ENCODE measurements at regions not wholly inside any gene's neighbourhood (a gene's known extent, or its start where the extent isn't known, plus 50 kb on each side); places are given as distances from the start of the nearest gene placed in this dataset.

DNA sequence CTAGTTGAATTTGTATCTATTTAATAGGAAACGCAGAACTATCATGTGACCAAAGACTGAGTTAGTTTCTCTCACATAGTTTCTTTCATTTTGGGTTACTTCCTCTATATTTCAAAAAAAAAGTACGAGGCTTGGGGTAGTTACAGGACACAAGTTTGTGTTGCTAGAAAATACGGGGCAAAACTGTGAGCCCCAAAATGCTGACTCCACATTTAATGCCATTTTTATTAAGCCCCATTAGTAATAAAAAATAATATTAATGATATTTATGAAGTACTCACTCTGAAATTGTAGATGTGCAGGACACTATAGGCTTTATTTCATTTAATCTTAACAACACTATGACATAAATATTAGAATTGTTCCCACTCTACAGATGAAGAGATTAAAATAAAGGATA lies 268.6 kb downstream of the DTHD1 start:
- TF ChIP-seq, protein P1, sequence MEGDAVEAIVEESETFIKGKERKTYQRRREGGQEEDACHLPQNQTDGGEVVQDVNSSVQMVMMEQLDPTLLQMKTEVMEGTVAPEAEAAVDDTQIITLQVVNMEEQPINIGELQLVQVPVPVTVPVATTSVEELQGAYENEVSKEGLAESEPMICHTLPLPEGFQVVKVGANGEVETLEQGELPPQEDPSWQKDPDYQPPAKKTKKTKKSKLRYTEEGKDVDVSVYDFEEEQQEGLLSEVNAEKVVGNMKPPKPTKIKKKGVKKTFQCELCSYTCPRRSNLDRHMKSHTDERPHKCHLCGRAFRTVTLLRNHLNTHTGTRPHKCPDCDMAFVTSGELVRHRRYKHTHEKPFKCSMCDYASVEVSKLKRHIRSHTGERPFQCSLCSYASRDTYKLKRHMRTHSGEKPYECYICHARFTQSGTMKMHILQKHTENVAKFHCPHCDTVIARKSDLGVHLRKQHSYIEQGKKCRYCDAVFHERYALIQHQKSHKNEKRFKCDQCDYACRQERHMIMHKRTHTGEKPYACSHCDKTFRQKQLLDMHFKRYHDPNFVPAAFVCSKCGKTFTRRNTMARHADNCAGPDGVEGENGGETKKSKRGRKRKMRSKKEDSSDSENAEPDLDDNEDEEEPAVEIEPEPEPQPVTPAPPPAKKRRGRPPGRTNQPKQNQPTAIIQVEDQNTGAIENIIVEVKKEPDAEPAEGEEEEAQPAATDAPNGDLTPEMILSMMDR (IDR thresholded peaks at IDR 0.05; ENCODE audit: low read length): no peak
- no peak for TF ChIP-seq EZH2 (IDR thresholded peaks at IDR 0.05; ENCODE audit: borderline replicate concordance, low read length)

Measured in OCI-LY1 (cell line).